Astrocyte of the cerebellum (primary cell): ENCODE measurements at regions not wholly inside any gene's neighbourhood (a gene's known extent, or its start where the extent isn't known, plus 50 kb on each side); places are given as distances from the start of the nearest gene placed in this dataset.
"Not testable (repeated sequence)": the region's sequence is repeated elsewhere in the genome, so short reads cannot be mapped to it uniquely, and the experiment has no call there.

Experiments used
- DNase-seq: peaks from one replicate; pipeline ENCODE4 v3.0.0-alpha.2; 2011; ENCODE audit warnings: low read depth
- H3K4me3 ChIP-seq: 2 replicates; pipeline ENCODE4 v1.5.1; 2011; ENCODE audit warnings: mild to moderate bottlenecking, low read depth, low read length, moderate library complexity
- in situ Hi-C: cut with HindIII; loops from 2 replicates; pipeline ENCODE4 v1.10.0; 2017; ENCODE audit warnings: low sequenced_read_pairs
- TF ChIP-seq, protein P1 (sequence below): IDR thresholded peaks from 2 replicates; pipeline ENCODE4 v1.5.1; 2012; ENCODE audit warnings: low read length, low read depth, moderate library complexity, mild to moderate bottlenecking; ENCODE audit errors: missing control alignments

DNA sequence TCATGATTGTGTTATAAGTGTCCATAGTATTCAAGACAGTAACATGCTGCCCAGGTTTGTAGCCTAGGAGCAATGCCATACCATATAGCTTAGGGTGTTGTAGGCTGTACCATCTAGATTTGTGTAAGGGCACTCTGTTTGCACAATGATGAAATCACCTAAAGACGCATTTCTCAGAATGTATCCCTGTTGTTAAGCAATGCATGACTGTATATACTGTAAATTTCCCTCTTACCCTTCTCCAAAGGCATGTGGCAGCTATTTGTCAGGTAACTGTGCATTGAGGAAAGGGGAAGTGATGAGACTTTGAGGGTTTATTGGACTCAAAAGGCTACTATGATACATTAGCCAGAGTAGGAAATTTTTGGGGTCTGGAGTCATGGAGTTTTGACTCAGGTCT, 180.8 kb downstream of the VAPA start:
- H3K4me3 ChIP-seq, result no peak overlapping the region
- in situ Hi-C loops, result no loop called here
- no peak for DNase-seq
- TF ChIP-seq, protein P1, sequence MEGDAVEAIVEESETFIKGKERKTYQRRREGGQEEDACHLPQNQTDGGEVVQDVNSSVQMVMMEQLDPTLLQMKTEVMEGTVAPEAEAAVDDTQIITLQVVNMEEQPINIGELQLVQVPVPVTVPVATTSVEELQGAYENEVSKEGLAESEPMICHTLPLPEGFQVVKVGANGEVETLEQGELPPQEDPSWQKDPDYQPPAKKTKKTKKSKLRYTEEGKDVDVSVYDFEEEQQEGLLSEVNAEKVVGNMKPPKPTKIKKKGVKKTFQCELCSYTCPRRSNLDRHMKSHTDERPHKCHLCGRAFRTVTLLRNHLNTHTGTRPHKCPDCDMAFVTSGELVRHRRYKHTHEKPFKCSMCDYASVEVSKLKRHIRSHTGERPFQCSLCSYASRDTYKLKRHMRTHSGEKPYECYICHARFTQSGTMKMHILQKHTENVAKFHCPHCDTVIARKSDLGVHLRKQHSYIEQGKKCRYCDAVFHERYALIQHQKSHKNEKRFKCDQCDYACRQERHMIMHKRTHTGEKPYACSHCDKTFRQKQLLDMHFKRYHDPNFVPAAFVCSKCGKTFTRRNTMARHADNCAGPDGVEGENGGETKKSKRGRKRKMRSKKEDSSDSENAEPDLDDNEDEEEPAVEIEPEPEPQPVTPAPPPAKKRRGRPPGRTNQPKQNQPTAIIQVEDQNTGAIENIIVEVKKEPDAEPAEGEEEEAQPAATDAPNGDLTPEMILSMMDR, result no peak

DNA sequence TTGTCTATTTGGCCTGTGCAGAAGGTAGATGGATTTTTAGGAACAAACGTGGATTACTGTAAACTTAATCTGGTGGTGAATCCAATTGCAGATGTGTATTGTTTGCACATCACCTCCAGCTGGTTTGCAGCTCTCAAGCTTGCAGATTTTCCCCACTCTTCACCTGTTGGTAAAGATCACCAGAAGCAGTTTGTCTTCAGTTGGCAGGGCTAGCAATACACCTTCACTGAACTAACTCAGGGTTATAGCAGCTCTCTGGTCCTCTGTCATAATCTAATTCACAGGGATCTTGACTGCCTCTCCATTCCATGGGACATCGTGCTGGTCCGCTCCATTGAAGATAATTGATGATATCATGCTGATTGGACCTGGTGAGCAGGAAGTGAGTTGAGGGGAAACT, 181.5 kb downstream of the VAPA start:
- no peak for DNase-seq
- H3K4me3 ChIP-seq, result no peak overlapping the region
- TF ChIP-seq, protein P1, result no peak
- in situ Hi-C loops, result no loop called here

DNA sequence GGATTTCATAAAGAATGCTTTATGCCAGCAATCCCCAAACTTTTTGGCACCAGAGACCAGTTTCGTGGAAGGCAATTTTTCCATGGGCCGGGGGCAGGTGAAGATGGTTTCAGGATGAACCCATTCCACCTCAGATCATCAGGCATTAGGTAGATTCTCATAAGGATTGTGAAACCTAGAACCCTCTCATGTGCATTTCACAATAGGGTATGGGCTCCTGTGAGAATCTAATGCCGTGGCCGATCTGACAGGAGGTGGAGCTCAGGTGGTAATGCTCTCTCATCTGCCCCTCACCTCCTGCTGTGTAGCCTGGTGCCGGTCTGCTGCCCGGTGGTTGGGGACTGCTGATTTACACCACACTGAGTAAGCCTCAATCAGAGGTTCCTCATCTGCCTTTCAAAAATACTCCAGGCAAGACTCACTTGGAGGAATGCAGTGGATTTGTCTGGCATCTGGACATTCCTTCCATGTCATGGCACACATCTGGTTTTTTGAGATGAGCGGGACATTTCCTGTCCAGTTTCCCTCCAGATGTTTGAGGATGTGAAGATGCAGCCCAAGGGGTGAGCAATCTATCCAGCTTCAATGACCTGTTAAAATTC, 185.8 kb downstream of the VAPA start:
- TF ChIP-seq, protein P1, result no peak
- no peak for DNase-seq
- H3K4me3 ChIP-seq, result no peak overlapping the region
- in situ Hi-C loops, result no loop called here

DNA sequence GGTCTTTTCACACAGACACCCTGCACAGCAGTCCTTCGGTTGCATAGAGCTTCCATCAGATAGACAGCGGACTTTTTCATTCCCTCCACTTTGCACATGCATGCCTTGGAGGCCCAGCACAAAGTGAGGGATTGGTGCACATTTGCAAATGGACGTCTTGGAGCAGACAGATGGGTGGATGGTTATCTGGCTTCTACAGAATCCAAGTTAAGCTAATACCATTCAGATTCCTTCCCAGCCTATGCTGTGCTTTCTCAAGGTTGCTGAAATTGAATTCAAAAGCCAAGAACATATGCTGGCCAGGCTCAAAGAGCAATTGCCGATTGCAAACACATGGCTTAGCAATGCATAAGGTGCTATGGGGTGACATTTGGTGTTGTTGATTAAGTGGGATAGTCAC, 186.4 kb downstream of the VAPA start:
- H3K4me3 ChIP-seq, result no peak overlapping the region
- in situ Hi-C loops, result no loop called here
- TF ChIP-seq, protein P1, result no peak
- no peak for DNase-seq

DNA sequence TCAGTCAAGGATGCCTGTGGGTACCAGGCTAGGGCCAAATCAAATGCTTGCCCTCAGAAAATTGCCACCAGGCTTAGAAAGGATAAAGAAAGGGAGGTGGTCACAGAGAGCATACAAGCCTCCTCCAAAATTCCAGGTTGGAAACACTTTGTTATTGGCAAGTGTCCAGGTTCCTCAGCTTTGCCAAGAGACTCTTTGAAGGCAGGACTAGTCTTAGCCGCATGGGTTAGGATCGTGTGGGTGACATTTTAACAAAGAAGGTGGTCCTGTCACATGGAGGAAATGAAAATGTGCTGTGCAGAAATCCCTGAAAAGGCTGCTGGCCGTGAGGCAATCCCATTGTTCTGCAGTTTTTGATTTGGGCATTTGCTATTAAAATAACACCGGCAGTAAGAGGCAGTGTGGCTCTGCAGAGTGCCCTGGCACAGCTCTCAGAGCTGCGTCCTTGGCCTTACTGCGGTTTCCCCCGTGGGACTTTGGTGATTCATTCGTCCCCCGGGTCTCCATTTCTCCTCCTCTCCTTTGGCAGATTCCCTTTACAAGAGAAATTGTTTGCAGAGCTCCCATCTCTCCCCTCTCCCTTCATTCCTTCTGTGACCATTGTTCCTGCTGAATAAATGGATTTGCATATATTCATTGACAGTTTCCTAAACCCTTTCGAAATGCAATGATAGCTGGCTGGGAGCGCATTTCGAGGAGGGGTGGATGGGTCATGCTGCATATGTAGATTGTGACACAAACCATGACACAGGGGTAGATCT, 187.3 kb downstream of the VAPA start:
- in situ Hi-C loops, result no loop called here

DNA sequence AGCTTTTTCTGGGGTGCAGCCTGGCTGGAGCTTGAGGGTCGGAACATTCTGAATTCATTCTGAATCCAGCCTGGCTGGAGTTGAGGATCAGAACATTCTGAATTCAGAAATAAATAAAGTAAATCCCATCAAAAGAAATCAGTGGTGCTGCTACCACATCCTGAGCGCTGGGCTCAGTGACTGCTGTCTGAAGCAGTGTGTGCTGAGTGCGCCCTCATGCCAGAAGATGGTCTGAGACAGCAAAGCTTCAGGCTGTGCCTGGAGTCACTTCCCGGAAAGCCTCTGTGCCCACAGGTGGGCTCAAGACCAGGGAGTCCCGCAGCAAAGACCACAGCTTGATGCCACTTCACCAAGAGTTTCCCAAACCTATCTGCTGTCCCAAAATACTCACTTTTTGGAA, 187.9 kb downstream of the VAPA start:
- TF ChIP-seq, protein P1, result no peak
- in situ Hi-C loops, result no loop called here
- DNase-seq, result no peak
- no peak overlapping the region for H3K4me3 ChIP-seq

More for the DNA sequence above, 187.3 kb downstream of the VAPA start:
- H3K4me3 ChIP-seq, result no peak overlapping the region
- TF ChIP-seq, protein P1, result no peak
- peak; percentile 15 for DNase-seq

DNA sequence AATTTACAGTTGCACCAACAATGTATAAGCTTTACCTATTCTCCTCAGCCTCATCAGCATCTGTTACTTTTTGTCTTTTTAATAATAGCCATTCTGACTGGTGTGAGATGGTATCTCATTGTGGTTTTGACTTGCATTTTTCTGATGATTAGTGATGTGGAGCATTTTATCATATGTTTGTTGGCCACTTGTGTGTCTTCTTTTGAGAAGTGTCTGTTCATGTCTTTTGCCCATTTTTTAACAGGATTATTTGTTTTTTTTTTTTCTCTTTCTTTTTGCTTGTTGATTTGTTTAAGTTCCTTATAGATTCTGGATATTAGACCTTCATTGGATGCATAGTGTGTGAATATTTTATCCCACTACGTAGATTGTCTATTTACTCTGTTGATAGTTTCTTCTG, 191.3 kb downstream of the VAPA start:
- H3K4me3 ChIP-seq, DNase-seq, in situ Hi-C loops: not testable (repeated sequence)
